ENCODE measurements at regions not wholly inside any gene's neighbourhood (a gene's known extent, or its start where the extent isn't known, plus 50 kb on each side); places are given as distances from the start of the nearest gene placed in this dataset.

GRCh38 chr6:92024881-92025280 is 1394.5 kb downstream of the EPHA7 start:
- DNase-seq (ENCODE audit: extremely low read depth, insufficient read length), result no peak
- Histone ChIP-seq H3K27me3 (replicated peaks; ENCODE audit: control insufficient read depth, insufficient read depth, low read length) (no peaks in the 10 kb centered on the region), H3K36me3 (ENCODE audit: control insufficient read depth, insufficient read depth, low read length) (no peaks in the 10 kb centered on the region), H3K4me3 (replicated peaks; ENCODE audit: low read depth, low read length) (no peak overlapping the region)
- TF ChIP-seq CTCF (IDR thresholded peaks at IDR 0.05; ENCODE audit: insufficient read depth, low read length, poor library complexity, severe bottlenecking), result no peak

GRCh38 chr6:92024110-92024509 is 1395.2 kb downstream of the EPHA7 start:
- Histone ChIP-seq H3K4me3 (replicated peaks; ENCODE audit: low read depth, low read length) (no peak overlapping the region), H3K36me3 (ENCODE audit: control insufficient read depth, insufficient read depth, low read length) (no peaks in the 10 kb centered on the region), H3K27me3 (replicated peaks; ENCODE audit: control insufficient read depth, insufficient read depth, low read length) (no peaks in the 10 kb centered on the region)
- no peak for DNase-seq (ENCODE audit: extremely low read depth, insufficient read length)
- no peak for TF ChIP-seq CTCF (IDR thresholded peaks at IDR 0.05; ENCODE audit: insufficient read depth, low read length, poor library complexity, severe bottlenecking)

- Histone ChIP-seq H3K36me3 (ENCODE audit: control insufficient read depth, insufficient read depth, low read length) (no peaks in the 10 kb centered on the region), H3K4me3 (replicated peaks; ENCODE audit: low read depth, low read length) (no peak overlapping the region), H3K27me3 (replicated peaks; ENCODE audit: control insufficient read depth, insufficient read depth, low read length) (no peaks in the 10 kb centered on the region)
- no peak for DNase-seq (ENCODE audit: extremely low read depth, insufficient read length)
- TF ChIP-seq CTCF (IDR thresholded peaks at IDR 0.05; ENCODE audit: insufficient read depth, low read length, poor library complexity, severe bottlenecking), result no peak
Measured at GRCh38 chr6:92023410-92023966, 1395.9 kb downstream of the EPHA7 start.

- no peak for DNase-seq (ENCODE audit: extremely low read depth, insufficient read length)
- no peaks in the 10 kb centered on the region for H3K27me3 ChIP-seq (replicated peaks; ENCODE audit: control insufficient read depth, insufficient read depth, low read length)
- TF ChIP-seq CTCF (IDR thresholded peaks at IDR 0.05; ENCODE audit: insufficient read depth, low read length, poor library complexity, severe bottlenecking), result no peak
- H3K4me3 ChIP-seq (replicated peaks; ENCODE audit: low read depth, low read length), result no peak overlapping the region
- no peaks in the 10 kb centered on the region for H3K36me3 ChIP-seq (ENCODE audit: control insufficient read depth, insufficient read depth, low read length)
Measured at GRCh38 chr6:92011681-92012245, 1407.6 kb downstream of the EPHA7 start.

- TF ChIP-seq CTCF (IDR thresholded peaks at IDR 0.05; ENCODE audit: insufficient read depth, low read length, poor library complexity, severe bottlenecking), result no peak
- DNase-seq (ENCODE audit: extremely low read depth, insufficient read length), result no peak
- H3K36me3 ChIP-seq (ENCODE audit: control insufficient read depth, insufficient read depth, low read length), result no peaks in the 10 kb centered on the region
Measured at GRCh38 chr6:92008757-92009502, 1410.4 kb downstream of the EPHA7 start.

More at GRCh38 chr6:92008757-92009502, 1410.4 kb downstream of the EPHA7 start:
- Histone ChIP-seq H3K27me3 (replicated peaks; ENCODE audit: control insufficient read depth, insufficient read depth, low read length) (no peaks in the 10 kb centered on the region), H3K4me3 (replicated peaks; ENCODE audit: low read depth, low read length) (no peak overlapping the region)
